C1 segment of cervical spinal cord (tissue), 14 donors: ENCODE measurements at regions not wholly inside any gene's neighbourhood (a gene's known extent, or its start where the extent isn't known, plus 50 kb on each side); places are given as distances from the start of the nearest gene placed in this dataset.

ENCODE experiments used
- DNase-seq, 14 donors: peaks; one replicate each; lab custom pipeline; 2025; lab: John Stamatoyannopoulos, UW

GRCh38 chr5:143730112-143730801, 81.7 kb upstream of the HMHB1 start:
- no peak for DNase-seq

- no peak for DNase-seq
These were observed 82.5 kb upstream of the HMHB1 start for GRCh38 chr5:143729334-143729946.

GRCh38 chr5:143723159-143723558, 88.8 kb upstream of the HMHB1 start:
- DNase-seq: no peak

- DNase-seq: no peak
These were observed 90.0 kb upstream of the HMHB1 start for GRCh38 chr5:143721925-143722324.

- DNase-seq: no peak
These were observed 91.3 kb upstream of the HMHB1 start for GRCh38 chr5:143720689-143721088.

- DNase-seq: no peak
These were observed 94.6 kb upstream of the HMHB1 start for GRCh38 chr5:143717400-143717799.

- no peak for DNase-seq
These were observed 95.1 kb upstream of the HMHB1 start for GRCh38 chr5:143716881-143717280.

- DNase-seq: no peak
These were observed 96.3 kb upstream of the HMHB1 start for GRCh38 chr5:143715616-143716015.

GRCh38 chr5:143714629-143715028, 97.3 kb upstream of the HMHB1 start:
- no peak for DNase-seq

- no peak for DNase-seq
These were observed 98.6 kb upstream of the HMHB1 start for GRCh38 chr5:143713047-143714003.

GRCh38 chr5:143708672-143709071, 103.3 kb upstream of the HMHB1 start:
- DNase-seq: no peak

GRCh38 chr5:143707806-143708205, 104.2 kb upstream of the HMHB1 start:
- DNase-seq: no peak

- DNase-seq: no peak
These were observed 106.6 kb upstream of the HMHB1 start for GRCh38 chr5:143705381-143705780.

GRCh38 chr5:143703659-143704058, 108.3 kb upstream of the HMHB1 start:
- DNase-seq: no peak

- DNase-seq: no peak
These were observed 110.5 kb upstream of the HMHB1 start for GRCh38 chr5:143701493-143701892.

- DNase-seq: no peak
These were observed 111.0 kb upstream of the HMHB1 start for GRCh38 chr5:143700994-143701393.

- DNase-seq: no peak
These were observed 112.8 kb upstream of the HMHB1 start for GRCh38 chr5:143699121-143699520.

GRCh38 chr5:143698574-143698973, 113.4 kb upstream of the HMHB1 start:
- no peak for DNase-seq

GRCh38 chr5:143696921-143697320, 115.0 kb upstream of the HMHB1 start:
- no peak for DNase-seq

- DNase-seq: no peak
These were observed 116.0 kb upstream of the HMHB1 start for GRCh38 chr5:143695941-143696340.

GRCh38 chr5:143695244-143695864, 116.6 kb upstream of the HMHB1 start:
- no peak for DNase-seq

- DNase-seq: no peak
These were observed 117.6 kb upstream of the HMHB1 start for GRCh38 chr5:143694357-143694756.
